Omental fat pad (tissue), 3 donors: ENCODE measurements at regions not wholly inside any gene's neighbourhood (a gene's known extent, or its start where the extent isn't known, plus 50 kb on each side); places are given as distances from the start of the nearest gene placed in this dataset.
"Not testable (repeated sequence)": the region's sequence is repeated elsewhere in the genome, so short reads cannot be mapped to it uniquely, and the experiment has no call there.

Source experiments
- ATAC-seq: fragments of 150-250 bp; one replicate; pipeline ENCODE4 v1.9.1; 2016; ENCODE audit warnings: mild to moderate bottlenecking, moderate library complexity; ENCODE audit not compliant: low FRiP score
- DNase-seq: peaks from one replicate; pipeline ENCODE4 v3.0.0-alpha.2; 2019; ENCODE audit warnings: low spot score
- CTCF ChIP-seq, 3 donors: fragments of 450-650 bp; IDR thresholded peaks; one replicate each; pipeline ENCODE4 v1.5.1; 2016 to 2017; ENCODE audit warnings: antibody characterized with exemption in 3 of 3, mild to moderate bottlenecking in 3 of 3, moderate library complexity in 2 of 3

- no peak for TF ChIP-seq CTCF (IDR thresholded peaks at IDR 0.05)
- ATAC-seq (no peak), DNase-seq (no peak)
Observed at GRCh38 chr7:68063171-68063570, 1066.5 kb downstream of the TYW1 start.

- TF ChIP-seq CTCF (IDR thresholded peaks at IDR 0.05), result no peak
- no peak for DNase-seq
Observed at GRCh38 chr7:68065581-68065980, 1068.9 kb downstream of the TYW1 start.

GRCh38 chr7:68067845-68068244 lies 1071.2 kb downstream of the TYW1 start:
- no peak for DNase-seq
- ATAC-seq, result no peak
- TF ChIP-seq CTCF (IDR thresholded peaks at IDR 0.05), result no peak

More at GRCh38 chr7:68065581-68065980, 1068.9 kb downstream of the TYW1 start:
- no peak for ATAC-seq

- no peak for TF ChIP-seq CTCF (IDR thresholded peaks at IDR 0.05)
- no peak for DNase-seq
- no peak for ATAC-seq
Observed at GRCh38 chr7:68070992-68071391, 1074.4 kb downstream of the TYW1 start.

- TF ChIP-seq CTCF (IDR thresholded peaks at IDR 0.05), result no peak
- DNase-seq, result no peak
- ATAC-seq, result no peak
Observed at GRCh38 chr7:68073701-68074100, 1077.1 kb downstream of the TYW1 start.

GRCh38 chr7:68074242-68074641 lies 1077.6 kb downstream of the TYW1 start:
- no peak for TF ChIP-seq CTCF (IDR thresholded peaks at IDR 0.05)
- no peak for DNase-seq
- ATAC-seq, result no peak

GRCh38 chr7:68078157-68078710 lies 1081.6 kb downstream of the TYW1 start:
- DNase-seq (no peak), ATAC-seq (no peak)
- TF ChIP-seq CTCF (IDR thresholded peaks at IDR 0.05), result no peak

GRCh38 chr7:68082066-68082960 lies 1085.7 kb downstream of the TYW1 start:
- not testable (repeated sequence) for ATAC-seq, DNase-seq

- not testable (repeated sequence) for ATAC-seq, DNase-seq
Observed at GRCh38 chr7:68082961-68083657, 1086.5 kb downstream of the TYW1 start.
